HG03442 (cell line): ENCODE measurements at regions not wholly inside any gene's neighbourhood (a gene's known extent, or its start where the extent isn't known, plus 50 kb on each side); places are given as distances from the start of the nearest gene placed in this dataset.

Experiments
- ATAC-seq: cut with Tn5 transposase; IDR thresholded peaks from one replicate; pipeline ENCODE4 v1.9.1; 2021; ENCODE audit warnings: mild to moderate bottlenecking, moderate library complexity; ENCODE audit not compliant: unreplicated experiment

DNA sequence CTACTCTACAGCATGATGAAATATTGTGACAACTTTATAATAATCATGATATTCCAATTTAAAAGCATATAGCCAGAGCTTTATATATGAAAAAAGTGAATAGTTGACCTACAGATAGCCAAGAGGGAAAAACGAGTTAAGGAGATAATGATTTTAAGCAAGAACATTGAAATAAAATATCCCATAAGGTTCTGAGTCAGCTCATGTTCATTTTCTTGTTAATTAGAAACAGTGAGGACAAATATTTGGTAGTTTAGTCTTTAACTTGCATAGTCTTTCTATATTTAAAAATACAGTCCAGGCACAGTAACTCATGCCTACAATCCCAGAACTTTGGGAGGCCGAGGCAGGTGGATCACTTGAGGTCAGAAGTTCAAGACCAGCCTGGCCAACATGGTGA lies 55.8 kb upstream of the CDH6 start:
- no peak for ATAC-seq

DNA sequence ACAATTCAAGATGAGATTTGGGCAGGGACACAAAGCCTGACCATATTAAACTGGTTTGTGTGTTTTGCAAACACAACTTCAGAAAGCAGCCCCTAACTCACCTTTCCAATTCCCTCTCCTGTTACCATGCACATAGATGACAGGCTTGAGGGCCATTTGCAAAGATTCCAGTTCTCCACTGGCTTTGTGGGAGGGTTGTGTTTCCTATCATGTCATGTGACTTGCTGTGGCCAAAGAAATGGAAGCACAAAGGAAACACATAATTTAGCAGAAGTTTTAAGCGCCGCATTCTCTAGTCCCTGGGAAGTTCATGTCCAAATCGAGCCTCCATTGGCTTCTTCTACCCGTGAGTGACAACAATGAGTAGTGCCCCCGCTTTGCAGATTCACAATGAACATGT lies 57.9 kb upstream of the CDH6 start:
- ATAC-seq, result no peak

DNA sequence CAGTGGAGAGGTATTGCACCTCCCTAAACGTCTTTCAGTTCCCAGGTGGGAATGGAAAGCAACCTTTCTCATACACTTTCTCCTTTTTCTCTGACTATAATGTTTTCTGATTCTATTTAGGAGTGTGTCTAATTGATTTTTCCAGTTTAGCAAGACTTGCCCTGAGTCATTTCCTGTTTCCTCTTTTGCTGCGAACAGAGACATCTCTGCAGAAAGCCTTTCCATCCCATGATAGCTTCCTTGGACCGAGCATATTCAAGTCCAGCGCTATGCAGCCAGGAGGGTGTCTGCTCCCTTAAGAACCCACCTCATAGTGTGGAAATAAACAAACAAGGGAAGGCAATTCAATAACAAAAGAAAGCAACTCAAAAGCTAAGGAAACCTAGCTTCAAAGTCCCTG lies 60.0 kb upstream of the CDH6 start:
- no peak for ATAC-seq

DNA sequence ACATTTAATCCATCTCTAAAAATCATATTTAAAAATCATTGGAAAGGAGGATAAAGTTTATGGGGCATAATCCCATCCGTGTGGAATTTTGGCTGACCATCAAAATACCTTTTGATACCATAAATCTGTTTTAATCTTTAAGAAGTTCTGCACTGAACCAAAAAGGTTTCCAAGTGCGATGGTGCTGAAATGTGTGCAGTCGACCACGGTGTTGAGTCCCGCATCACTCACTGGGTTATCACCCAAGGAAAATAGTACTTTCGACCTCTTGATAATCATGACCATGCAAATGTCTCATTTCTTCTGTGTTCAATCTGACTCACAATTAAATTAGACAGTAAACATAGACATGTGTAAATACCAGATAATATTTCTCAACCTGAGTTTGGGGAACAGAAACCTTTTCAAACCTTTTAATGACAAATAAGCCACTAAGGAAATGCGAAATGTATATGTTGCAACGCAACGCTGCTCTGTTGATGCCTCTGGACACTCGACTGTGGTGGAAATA lies 62.0 kb upstream of the CDH6 start:
- ATAC-seq, result no peak

DNA sequence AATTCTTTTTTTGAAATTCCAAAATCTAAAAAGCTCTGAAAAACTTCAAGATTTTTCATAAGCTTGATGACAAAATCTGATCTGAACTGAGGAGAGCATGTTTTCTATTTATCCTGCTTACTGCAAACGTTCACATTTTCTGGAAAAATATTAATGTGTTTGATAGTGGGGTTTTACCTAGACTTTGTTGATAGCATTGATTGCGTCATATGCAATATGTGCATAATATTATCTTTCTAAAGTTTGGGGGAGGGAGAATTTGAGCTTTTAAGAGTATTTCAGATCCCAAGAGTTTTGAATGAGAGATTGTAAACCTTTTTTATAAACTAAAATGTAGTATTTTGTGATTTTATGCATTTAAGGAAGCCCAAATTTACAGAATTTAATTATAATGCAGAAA lies 62.8 kb upstream of the CDH6 start:
- no peak for ATAC-seq

DNA sequence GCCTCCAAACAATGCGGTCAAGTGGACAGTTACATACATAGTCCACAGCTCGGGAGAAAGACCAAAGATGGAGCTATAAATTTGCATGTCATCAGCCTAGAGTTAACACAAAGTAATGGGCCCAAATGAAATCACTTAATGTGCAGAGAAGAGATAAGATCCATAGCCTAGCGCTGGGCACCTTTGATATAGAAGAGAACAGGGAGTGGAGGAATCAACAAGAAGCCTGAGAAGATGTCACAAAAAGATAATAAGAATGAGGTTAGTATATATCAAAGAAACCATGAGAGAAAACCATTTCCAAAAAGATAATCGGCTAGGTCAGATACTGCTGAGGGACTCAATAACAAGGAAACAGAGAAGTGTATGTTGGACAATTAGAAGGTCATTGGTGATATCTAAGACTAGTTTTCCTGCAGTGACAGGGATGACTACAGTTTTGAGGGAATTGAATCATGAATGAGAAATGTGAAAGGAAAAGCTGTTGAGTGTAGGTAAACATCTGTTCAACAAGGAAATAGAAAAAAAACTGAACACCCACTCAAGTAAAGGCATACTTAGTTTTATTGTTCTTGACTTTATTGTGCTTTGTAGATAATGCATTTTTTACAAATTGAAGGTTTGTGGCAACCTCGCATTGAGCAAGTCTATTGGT lies 68.7 kb upstream of the CDH6 start:
- ATAC-seq, result no peak

DNA sequence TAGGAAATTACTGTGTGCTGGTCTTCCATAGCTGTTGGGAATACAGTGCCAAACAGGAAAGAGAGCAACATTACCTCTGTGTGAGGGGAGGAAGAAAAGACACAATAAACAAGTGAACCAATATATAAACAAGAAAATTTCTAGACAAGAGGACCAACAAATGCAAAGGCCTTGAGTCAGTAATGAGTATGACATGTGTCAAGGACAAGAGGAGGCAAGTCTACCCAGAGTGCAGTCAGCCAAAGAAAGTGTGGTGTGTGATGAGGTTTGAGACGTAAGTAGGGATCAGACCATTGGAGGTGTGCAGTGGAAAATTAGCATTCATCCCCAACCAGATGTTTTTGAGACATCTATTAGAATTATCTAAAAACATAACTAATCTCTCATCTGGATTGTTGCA lies 69.5 kb upstream of the CDH6 start:
- ATAC-seq, result no peak

DNA sequence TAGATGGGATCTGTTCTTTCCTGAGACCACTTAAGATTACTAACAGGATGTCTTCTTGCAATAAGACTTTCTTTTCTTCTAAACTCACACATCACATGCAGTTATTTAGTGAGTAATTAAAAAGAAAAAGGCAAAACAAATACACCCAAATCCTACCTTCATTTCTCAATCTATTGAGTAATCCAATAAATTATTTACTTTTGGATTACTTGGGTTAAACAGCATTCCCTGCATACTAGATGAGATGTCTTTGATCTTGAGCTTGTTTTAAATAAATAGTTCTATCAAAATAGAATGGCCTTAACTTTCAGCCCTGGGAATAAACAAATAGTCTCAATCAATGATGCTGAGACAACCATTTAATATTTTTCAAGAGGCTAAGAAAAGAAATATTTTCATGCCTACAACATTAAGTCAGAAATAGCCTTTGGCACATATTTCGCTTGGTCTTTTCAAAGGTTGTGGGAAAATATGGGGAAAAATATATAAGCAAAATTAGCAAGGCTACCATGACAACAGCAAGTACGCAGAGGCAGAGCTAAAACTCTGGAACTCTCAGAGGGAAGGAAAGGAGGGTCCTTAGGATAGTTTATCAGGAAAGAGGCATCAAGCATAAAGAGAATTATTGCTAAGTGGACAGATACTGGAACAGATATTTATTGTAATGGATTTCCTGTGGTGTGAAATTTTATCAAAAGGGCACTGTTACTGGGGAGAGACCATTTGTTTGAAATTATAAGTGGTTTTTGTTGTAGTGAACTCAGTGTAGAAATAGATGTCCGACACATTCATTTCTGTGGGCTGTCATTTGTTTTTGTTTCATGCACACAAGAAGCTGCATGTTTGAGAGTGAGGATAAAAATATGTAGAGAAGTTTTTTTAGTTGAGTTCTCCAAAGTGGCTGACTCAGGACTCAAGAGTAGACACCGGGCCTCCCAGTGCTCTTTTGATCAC lies 70.2 kb upstream of the CDH6 start:
- ATAC-seq, result no peak

DNA sequence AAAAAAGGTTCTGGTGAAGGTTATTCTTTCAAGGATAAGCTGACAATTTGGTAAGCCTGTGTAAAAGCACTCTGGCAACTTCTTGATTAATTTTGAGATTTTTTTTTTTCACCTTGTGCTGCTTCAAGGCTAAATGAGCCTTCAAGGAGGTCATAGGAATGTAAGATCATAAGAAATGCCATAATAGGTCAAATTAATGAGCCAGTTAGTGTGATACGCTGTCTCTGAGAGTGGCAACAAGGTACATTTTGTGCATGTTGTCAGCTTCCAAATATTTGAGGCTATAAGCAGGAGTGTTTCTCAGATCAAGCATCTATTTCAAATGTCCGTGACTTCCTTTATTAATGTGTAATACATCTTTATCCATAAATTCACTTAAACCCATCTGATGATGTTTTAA lies 72.3 kb upstream of the CDH6 start:
- no peak for ATAC-seq

DNA sequence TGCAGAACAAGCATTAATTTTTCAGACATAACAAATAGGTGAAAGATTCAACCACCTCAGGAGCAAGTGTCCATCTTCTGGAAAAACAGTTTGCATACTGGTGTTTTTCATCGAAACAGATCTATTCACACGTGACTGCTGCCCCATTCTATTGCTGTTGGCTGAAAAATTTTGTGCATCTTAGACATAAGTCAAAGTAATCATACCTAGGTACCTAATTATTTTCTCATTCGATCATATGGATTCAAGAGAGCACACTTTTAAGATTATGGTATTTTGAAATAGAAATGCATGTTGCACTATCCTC lies 72.9 kb upstream of the CDH6 start:
- ATAC-seq, result no peak

DNA sequence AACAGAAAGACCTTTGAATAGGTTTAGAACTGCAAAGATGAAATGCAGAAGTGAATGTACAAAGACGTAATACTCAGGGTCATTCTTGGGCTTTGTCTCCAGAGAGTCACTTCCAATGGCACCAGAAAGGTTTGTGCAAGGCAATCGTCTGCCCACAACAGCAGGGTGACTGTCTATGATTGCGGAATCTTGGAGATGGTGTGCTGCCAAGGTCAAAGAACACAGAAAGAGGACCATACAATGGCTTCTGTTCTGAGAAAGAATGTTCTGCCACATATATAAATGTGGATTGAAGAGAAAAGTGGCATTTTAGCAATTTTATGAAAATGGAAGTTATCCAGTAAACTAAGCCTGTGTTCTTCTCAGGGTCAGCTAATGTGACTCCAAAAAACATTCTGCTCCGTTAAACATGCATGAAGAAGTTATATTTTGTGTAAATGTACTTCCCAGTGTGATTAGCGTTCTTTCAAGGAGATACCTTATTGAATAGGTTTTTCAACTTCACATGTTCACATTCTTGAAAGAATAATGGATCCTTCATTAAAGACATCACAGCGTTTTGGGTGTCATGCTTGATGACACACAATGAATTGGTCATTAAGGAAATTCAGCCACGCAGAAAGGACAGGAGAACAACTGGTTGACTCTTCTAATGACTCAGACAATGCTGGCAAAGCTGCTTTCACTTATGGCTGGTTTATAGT lies 73.4 kb upstream of the CDH6 start:
- no peak for ATAC-seq

DNA sequence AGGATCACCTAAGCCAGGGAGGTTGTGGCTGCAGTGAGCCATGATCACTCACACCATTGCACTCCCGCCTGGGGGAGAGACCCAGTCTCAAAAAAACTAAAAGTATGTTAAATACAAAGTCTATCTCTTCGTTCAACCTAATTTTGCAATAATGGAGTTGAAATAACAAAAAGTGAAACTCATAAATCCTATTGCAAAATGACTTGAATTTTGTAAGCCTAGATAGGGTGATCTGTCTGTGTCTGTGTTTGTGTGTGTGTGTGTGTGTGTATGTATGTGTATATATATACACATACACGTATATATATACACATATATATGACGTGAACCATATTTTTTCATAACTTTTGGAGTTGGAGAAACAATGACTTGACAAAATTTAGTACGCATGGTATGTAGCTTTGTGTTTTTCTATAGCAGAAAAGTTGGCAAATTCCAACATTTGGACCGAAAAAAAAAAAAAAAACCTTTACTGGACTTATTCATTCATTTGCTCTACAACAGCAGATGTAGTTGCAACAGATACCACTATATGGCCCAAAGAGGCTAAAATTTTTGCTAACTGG lies 76.9 kb upstream of the CDH6 start:
- ATAC-seq, result no peak

DNA sequence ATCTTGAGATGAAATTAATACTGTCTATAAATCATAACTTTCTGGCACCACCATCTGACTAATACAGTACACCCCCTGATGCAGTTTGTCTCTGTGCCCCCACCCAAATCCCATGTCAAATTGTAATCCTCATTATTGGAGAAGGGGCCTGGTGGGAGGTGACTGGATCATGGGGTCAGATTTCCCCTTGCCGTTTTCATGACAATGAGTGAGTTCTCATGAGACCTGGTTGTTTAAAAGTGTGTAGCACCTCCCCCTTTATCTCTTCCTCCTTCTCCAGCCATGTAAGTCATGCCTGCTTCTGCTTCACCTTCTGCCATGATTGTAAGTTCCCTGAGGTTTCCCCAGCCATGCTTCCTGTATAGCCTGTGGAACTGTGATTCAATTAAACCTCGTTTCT lies 78.7 kb upstream of the CDH6 start:
- ATAC-seq, result no peak

DNA sequence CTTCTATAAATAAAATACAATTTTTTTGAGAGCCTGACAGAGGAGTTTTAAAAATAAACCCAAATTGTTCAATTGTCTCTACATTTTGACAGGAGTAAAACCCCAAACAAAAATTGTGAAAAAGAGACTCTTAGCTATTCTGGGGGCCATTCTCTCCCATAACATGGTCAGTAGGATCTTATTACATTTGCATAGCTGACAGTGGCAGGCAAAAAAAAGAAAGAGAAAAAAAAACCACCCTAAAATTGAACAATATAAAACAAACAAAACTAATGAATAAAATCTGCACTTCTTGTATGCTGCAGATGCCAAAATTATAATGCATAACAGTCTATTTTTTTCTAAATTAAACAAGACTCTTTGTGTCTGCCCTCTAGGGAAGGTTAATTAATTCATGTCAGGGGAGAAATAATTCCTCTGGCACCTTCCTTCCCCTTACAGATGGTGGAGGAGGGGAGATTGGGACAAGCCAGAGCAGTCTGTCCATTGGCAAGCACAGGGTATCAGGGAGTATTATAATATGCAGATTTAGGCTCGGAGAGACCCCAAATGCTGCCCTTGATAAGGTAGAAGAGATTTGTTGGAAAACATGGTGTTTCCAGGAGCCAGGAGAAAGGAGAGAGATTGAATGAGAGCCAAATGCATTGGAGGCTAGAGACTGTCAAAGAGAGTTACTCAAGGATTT lies 79.7 kb upstream of the CDH6 start:
- ATAC-seq, result no peak

DNA sequence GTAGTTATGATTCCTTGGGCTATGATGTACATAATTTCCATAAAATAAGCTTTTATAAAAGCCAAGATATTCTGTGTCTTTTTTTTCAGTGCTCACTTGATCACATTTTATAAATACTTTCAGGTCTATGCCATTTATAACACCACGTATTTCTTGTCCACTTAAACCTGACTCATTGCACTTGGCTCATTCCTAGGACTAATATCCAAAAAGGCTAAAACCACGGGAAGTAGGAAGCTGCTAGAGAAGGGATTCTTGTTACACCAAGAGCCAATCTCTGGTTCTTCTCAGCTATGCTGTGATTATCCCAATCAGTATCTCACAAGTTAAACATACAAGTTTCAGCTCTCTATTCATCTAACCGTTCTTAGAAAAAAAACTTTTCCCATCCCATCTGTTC lies 80.4 kb upstream of the CDH6 start:
- ATAC-seq, result no peak

DNA sequence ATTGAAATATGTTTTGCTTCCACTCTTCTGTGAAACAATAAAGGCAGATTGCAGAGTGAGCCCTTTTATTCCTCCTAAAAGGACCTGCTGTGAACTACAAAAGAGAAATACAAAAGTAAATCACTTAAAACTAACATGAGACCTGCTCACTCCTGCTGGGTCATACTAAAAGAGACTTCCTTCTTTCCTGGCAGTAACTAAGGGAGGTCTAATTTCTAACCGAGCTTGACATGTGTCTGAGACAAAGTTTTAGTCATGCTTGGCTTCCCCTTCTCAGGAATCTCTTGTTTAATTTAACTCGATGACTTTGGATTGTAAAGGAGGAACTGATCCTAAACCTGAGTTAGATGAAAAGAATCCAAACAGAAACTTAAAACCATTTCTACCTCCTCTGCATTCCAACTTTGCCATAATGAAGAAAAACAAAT lies 86.4 kb upstream of the CDH6 start:
- no peak for ATAC-seq

DNA sequence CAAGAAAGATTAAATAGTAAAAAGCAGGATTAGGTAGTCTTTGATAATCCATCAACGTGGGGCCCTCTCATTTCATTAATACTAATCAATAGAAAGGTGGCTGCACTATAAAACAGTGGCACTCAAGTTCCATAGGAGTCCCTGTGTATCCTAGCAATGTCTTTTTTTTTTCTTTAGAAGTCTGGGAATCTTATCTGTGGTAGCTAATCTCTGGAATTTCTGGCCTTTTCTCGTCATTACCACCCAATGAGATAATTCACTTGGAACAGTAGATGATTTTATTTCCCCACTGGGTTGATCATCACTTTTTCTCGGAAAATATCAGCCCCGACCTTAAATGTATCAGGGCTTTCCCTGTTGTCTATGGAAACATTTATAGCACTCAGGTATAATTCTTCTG lies 86.8 kb upstream of the CDH6 start:
- no peak for ATAC-seq

DNA sequence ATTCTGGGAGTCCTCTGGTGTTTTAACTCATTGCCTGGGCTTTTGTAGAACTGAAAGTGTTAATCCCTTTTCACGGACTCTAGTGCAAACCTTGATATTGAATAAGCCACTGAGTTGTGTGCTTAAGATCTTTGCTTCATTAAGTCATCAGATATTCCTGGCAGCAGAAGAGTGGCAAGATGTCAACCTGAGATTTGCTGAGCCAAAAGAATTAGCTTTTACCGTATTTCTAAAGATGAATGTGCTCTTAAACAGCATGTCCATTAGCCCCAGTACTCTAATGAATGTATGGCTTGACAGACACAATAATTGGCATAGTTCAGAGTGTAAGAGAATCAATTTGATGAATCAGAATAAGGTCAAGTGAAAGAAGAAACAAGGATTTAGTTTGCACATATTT lies 87.2 kb upstream of the CDH6 start:
- no peak for ATAC-seq

DNA sequence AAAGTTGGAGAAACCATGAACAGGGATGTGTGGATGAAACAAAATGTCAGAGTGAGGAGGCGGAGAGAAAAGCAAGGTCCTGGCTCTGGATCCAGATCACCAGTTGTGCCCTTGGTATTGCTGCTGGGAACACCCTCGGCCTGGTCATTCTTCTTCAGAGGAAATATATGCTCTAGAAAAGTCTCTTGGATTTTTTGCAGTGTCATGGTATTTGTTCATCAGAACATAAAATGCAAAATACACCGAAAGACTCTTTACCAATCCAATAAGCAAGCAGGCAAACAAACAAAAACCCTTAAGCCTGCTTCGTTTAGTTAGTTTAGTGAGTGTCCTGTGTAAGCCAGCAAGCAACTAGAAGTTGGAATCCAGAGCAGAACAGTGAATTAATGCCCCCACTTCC lies 88.7 kb upstream of the CDH6 start:
- no peak for ATAC-seq

DNA sequence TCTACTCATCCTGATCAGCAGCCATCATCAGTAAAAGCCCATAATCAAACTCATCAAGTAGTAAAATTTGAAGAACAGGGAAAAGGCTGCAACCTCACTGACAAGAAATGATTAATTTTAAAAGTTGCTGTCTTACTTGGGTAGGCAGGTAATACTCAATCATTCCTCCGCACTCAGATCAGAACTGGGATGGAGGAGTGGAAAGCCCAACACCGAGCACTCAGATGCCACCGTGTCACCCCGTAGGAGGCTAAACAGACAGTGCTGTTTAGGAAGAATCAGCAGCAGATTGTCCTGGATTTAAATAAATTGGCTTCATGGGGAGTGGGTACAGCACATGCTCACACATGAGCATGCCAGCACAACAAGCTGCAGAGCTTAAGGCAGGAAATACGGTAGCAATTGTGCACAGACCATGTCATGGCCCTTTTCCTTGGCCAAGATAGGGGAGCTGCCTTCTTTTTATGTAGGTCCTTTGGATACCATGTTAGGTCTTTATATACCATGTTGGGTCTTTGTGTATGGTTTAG lies 92.6 kb upstream of the CDH6 start:
- ATAC-seq, result no peak
